NCI-H2227 (cell line): ENCODE measurements at regions not wholly inside any gene's neighbourhood (a gene's known extent, or its start where the extent isn't known, plus 50 kb on each side); places are given as distances from the start of the nearest gene placed in this dataset.

Experiments used
- DNase-seq: peaks from one replicate; lab custom pipeline; 2025; ENCODE audit not compliant: unreplicated experiment; lab: John Stamatoyannopoulos, UW

GRCh38 chr10:3016016-3016415 lies 51.3 kb upstream of the PFKP start:
- DNase-seq = no peak

GRCh38 chr10:3014968-3015367 lies 52.4 kb upstream of the PFKP start:
- DNase-seq = no peak

GRCh38 chr10:3012223-3012622 lies 55.1 kb upstream of the PFKP start:
- no peak for DNase-seq

- no peak for DNase-seq
These were observed 56.4 kb upstream of the PFKP start for GRCh38 chr10:3010816-3011460.

GRCh38 chr10:3010334-3010733 lies 57.0 kb upstream of the PFKP start:
- no peak for DNase-seq

GRCh38 chr10:3009341-3009740 lies 58.0 kb upstream of the PFKP start:
- no peak for DNase-seq

- no peak for DNase-seq
These were observed 58.7 kb upstream of the PFKP start for GRCh38 chr10:3008518-3009195.

GRCh38 chr10:3006607-3007006 lies 60.7 kb upstream of the PFKP start:
- DNase-seq = no peak

GRCh38 chr10:3006093-3006492 lies 61.3 kb upstream of the PFKP start:
- no peak for DNase-seq

- no peak for DNase-seq
These were observed 65.0 kb upstream of the PFKP start for GRCh38 chr10:3002304-3002703.

- no peak for DNase-seq
These were observed 67.3 kb upstream of the PFKP start for GRCh38 chr10:3000048-3000447.

GRCh38 chr10:2994221-2994961 lies 73.0 kb upstream of the PFKP start:
- DNase-seq = no peak

- no peak for DNase-seq
These were observed 73.7 kb upstream of the PFKP start for GRCh38 chr10:2993636-2994035.

GRCh38 chr10:2992401-2993198 lies 74.7 kb upstream of the PFKP start:
- DNase-seq = no peak

GRCh38 chr10:2990764-2991163 lies 76.6 kb upstream of the PFKP start:
- peak; percentile 20 for DNase-seq

- no peak for DNase-seq
These were observed 77.9 kb upstream of the PFKP start for GRCh38 chr10:2989292-2989947.

GRCh38 chr10:2987185-2987768 lies 80.1 kb upstream of the PFKP start:
- DNase-seq = no peak

- DNase-seq = no peak
These were observed 81.0 kb upstream of the PFKP start for GRCh38 chr10:2986391-2986801.

GRCh38 chr10:2985729-2986232 lies 81.6 kb upstream of the PFKP start:
- no peak for DNase-seq

- DNase-seq = no peak
These were observed 82.7 kb upstream of the PFKP start for GRCh38 chr10:2984682-2985081.
